ENCODE measurements at regions not wholly inside any gene's neighbourhood (a gene's known extent, or its start where the extent isn't known, plus 50 kb on each side); places are given as distances from the start of the nearest gene placed in this dataset.

DNA sequence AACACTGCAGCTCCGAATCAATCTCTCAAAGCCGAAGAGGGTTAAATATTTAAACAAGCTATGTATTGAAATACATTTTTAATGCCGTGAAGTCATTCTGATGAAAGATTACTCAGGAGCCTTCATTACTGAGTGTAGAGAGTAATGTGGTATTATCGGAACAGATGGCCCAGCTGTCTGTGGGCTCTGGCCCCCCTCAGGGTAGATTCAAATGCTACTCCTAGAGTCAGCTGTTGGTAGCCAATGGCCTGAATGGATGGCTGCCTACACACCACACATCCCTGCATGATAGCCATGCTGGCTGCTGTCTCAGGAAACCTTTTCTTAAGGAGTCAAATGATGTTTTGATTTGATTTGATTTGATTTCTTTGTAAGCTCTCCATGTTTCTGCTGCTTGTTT is 732.3 kb upstream of the CELF4 start:
- Histone ChIP-seq H3K27ac (ENCODE audit: low read depth, low read length) (no peak overlapping the region), H3K9ac (ENCODE audit: low read length) (no peak overlapping the region), H3K36me3 (ENCODE audit: low read length) (no peaks in the 10 kb centered on the region), H3F3A (ENCODE audit: insufficient read depth) (no peaks in the 10 kb centered on the region), H3K4me2 (ENCODE audit: low read depth, low read length, poor library complexity, severe bottlenecking) (no peak overlapping the region), H3K9me2 (replicated peaks; ENCODE audit: insufficient read depth, low read length) (no peaks in the 10 kb centered on the region), H3K27me3 (ENCODE audit: low read length) (no peaks in the 10 kb centered on the region), H2AFZ (ENCODE audit: low read depth, low read length, severe bottlenecking) (no peak overlapping the region), H3K79me2 (ENCODE audit: insufficient read depth, low read length) (no peaks in the 10 kb centered on the region), H4K20me1 (ENCODE audit: low read depth, low read length) (no peaks in the 10 kb centered on the region), H3K4me3 (ENCODE audit: insufficient read depth, low read length, poor library complexity, severe bottlenecking) (no peak overlapping the region), H3K9me3 (ENCODE audit: insufficient read depth, low read length) (0 out of 2 replicates have a peak, but pooled peaks cover 5% of the 10 kb centered on the region)
- TF ChIP-seq, protein P1, sequence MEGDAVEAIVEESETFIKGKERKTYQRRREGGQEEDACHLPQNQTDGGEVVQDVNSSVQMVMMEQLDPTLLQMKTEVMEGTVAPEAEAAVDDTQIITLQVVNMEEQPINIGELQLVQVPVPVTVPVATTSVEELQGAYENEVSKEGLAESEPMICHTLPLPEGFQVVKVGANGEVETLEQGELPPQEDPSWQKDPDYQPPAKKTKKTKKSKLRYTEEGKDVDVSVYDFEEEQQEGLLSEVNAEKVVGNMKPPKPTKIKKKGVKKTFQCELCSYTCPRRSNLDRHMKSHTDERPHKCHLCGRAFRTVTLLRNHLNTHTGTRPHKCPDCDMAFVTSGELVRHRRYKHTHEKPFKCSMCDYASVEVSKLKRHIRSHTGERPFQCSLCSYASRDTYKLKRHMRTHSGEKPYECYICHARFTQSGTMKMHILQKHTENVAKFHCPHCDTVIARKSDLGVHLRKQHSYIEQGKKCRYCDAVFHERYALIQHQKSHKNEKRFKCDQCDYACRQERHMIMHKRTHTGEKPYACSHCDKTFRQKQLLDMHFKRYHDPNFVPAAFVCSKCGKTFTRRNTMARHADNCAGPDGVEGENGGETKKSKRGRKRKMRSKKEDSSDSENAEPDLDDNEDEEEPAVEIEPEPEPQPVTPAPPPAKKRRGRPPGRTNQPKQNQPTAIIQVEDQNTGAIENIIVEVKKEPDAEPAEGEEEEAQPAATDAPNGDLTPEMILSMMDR (IDR thresholded peaks at IDR 0.05; ENCODE audit: insufficient read depth, low read length, poor library complexity, severe bottlenecking), result no peak
- no peak for TF ChIP-seq EZH2phosphoT487 (conservative IDR thresholded peaks at IDR 0.05; ENCODE audit: low read length)

DNA sequence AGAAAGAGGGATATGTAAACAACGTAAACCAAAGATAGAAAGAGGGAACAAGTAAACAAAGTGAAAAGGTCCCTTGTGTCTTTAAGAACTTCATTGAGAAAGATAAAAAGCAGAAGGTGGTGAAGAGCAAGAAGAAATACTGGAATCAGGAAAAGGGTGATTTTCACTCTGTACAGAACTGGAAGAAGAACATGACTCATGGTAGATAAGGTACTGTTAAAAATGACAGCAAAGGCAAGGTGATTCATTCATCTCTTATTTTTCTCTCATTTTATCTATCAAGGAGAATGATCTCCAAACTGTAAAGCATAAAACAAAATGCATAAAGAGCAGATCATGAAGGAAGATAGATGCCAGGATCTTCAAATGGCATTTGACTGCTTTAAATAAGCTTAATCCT is 724.6 kb upstream of the CELF4 start:
- TF ChIP-seq EZH2phosphoT487 (conservative IDR thresholded peaks at IDR 0.05; ENCODE audit: low read length), result no peak
- TF ChIP-seq, protein P1 (IDR thresholded peaks at IDR 0.05; ENCODE audit: insufficient read depth, low read length, poor library complexity, severe bottlenecking), result no peak
- no peaks in the 10 kb centered on the region for H3K79me2 ChIP-seq (ENCODE audit: insufficient read depth, low read length)
- no peaks in the 10 kb centered on the region for H3K9me2 ChIP-seq (replicated peaks; ENCODE audit: insufficient read depth, low read length)
- no peak overlapping the region for H3K4me2 ChIP-seq (ENCODE audit: low read depth, low read length, poor library complexity, severe bottlenecking)
- no peaks in the 10 kb centered on the region for H3K27me3 ChIP-seq (ENCODE audit: low read length)
- no peaks in the 10 kb centered on the region for H4K20me1 ChIP-seq (ENCODE audit: low read depth, low read length)
- no peak overlapping the region for H3K4me3 ChIP-seq (ENCODE audit: insufficient read depth, low read length, poor library complexity, severe bottlenecking)
- no peak overlapping the region for H3K9ac ChIP-seq (ENCODE audit: low read length)
- no peak overlapping the region for H2AFZ ChIP-seq (ENCODE audit: low read depth, low read length, severe bottlenecking)
- H3F3A ChIP-seq (ENCODE audit: insufficient read depth), result no peaks in the 10 kb centered on the region
- no peaks in the 10 kb centered on the region for H3K36me3 ChIP-seq (ENCODE audit: low read length)
- no peak overlapping the region for H3K27ac ChIP-seq (ENCODE audit: low read depth, low read length)
- no peaks in the 10 kb centered on the region for H3K9me3 ChIP-seq (ENCODE audit: insufficient read depth, low read length)

DNA sequence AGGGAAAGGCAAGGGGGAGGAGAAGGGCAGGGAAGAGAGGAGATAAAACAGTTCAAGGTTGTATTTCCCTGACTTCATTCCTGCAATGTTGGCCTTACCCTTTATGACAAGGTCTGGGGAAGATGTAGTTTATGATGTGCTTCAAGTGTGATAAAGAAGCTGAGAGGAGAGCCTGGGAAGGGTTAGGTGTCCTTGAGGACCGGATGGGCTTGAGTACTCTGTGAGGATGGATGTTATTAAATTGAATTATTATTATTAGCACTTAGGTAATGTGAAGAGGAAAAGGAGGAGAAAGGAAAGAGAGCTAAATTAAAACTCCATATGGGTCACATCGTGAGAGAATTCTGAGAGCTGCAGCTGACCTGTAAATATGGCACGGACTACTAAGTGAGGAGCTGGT is 719.4 kb upstream of the CELF4 start:
- H3K4me2 ChIP-seq (ENCODE audit: low read depth, low read length, poor library complexity, severe bottlenecking), result no peak overlapping the region

More for the DNA sequence above, 719.4 kb upstream of the CELF4 start:
- Histone ChIP-seq H3K9me3 (ENCODE audit: insufficient read depth, low read length) (no peaks in the 10 kb centered on the region), H3K27me3 (ENCODE audit: low read length) (no peaks in the 10 kb centered on the region), H3K27ac (ENCODE audit: low read depth, low read length) (no peak overlapping the region), H3K9me2 (replicated peaks; ENCODE audit: insufficient read depth, low read length) (no peaks in the 10 kb centered on the region), H3K4me3 (ENCODE audit: insufficient read depth, low read length, poor library complexity, severe bottlenecking) (no peak overlapping the region), H3F3A (ENCODE audit: insufficient read depth) (no peaks in the 10 kb centered on the region), H2AFZ (ENCODE audit: low read depth, low read length, severe bottlenecking) (no peak overlapping the region), H3K9ac (ENCODE audit: low read length) (no peak overlapping the region), H4K20me1 (ENCODE audit: low read depth, low read length) (no peaks in the 10 kb centered on the region), H3K79me2 (ENCODE audit: insufficient read depth, low read length) (no peaks in the 10 kb centered on the region), H3K36me3 (ENCODE audit: low read length) (no peaks in the 10 kb centered on the region)
- TF ChIP-seq EZH2phosphoT487 (conservative IDR thresholded peaks at IDR 0.05; ENCODE audit: low read length), result no peak
- TF ChIP-seq, protein P1 (IDR thresholded peaks at IDR 0.05; ENCODE audit: insufficient read depth, low read length, poor library complexity, severe bottlenecking), result no peak

All from SU-DHL-6 (cell line).